Ureter (tissue), 1 donor: ENCODE measurements at regions not wholly inside any gene's neighbourhood (a gene's known extent, or its start where the extent isn't known, plus 50 kb on each side); places are given as distances from the start of the nearest gene placed in this dataset.

ENCODE experiments used
- DNase-seq: peaks from one replicate; pipeline ENCODE4 v3.0.0-alpha.2; 2020; ENCODE audit warnings: low spot score
- donor health status: DM: yes; HTN: yes; CAD: no.

DNA sequence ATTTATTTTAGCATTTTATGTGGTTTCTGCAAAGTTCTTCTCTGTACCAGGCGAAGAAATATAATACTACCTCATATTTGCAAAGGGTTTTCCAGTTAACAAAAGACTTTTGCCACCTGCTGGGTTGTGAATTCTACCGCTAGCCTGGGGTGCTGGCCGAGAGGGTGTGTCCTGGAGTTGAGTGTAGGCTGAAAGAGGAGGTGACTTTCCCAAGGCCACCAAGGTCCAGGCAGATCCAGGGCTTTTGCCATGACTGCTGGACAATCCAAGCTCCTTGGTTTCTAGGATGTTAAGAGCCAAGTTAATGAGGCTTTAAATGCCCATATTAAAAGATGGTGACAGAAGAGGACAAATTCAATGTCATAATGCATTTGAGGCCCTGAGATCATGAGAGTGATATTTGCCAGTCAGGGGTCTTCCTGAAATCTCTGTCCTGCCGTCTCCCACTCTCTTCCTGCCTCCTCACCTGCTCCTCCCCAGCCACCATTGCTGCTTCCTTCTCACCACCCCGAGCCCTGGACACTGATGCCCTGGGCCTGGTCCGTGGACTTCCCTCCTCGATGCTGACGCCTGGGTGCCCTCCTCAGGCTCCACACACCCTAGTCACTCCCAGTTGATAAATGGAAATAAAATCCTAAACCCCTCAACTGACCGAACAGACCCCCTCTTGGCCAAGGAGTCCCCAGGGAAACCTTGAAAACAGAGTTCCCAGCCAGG lies 825.6 kb downstream of the TBC1D22A start:
- no peak for DNase-seq

DNA sequence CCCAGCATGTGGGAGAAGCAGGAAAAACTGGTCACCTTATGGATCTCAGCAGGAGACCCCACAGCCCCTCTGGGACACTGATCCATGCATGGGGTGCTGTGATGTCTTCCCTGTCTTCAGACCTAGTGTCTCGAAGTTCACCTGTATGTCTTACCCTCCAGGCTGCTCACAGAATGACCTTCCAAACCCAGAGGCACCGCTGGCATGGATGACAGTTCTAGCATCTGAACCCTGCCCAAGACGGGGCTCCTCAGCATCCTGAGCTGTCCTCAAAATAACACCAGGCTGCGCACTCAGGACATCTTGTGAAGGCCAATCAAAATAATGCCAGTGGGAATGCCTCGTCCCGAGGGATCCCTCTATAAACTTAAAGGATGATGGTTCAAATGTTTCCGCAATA lies 824.9 kb downstream of the TBC1D22A start:
- no peak for DNase-seq

DNA sequence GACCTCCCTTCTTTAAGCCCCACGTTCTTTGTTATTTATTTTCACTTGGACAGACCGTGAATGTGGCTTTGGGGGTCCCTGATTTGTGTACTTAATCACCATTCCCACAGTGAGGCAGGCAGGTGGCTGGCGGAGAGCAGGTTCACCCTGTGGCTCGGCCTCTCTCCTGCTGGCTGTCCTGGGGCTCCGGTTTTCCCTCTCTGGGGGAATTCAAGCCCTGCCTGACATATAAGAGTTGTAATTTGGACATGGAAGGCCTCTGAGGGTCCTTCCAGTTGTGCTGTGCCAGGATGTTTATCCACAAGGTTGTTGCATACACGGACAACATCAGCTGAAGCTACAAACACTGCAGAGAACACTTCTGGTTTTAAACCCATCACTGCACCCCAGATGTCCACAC lies 824.5 kb downstream of the TBC1D22A start:
- DNase-seq = no peak

DNA sequence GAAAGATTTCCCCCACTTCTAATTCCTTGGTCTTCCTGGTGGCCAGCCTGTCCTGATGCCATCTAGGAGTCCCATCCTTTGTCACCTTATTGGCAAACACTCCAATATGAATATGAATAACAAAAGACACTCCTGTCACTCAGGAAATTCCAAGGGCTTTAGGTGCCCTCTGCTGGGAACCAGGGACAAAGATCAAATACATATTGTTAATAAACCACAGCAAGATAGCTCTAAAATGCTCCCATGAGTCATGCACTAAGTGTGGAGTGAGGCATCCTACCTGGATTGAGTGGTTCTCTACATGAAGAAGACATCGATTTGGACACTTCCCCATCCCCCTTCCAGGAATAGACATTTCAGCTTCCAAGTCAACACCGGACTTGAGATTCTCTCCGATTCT lies 823.6 kb downstream of the TBC1D22A start:
- no peak for DNase-seq

DNA sequence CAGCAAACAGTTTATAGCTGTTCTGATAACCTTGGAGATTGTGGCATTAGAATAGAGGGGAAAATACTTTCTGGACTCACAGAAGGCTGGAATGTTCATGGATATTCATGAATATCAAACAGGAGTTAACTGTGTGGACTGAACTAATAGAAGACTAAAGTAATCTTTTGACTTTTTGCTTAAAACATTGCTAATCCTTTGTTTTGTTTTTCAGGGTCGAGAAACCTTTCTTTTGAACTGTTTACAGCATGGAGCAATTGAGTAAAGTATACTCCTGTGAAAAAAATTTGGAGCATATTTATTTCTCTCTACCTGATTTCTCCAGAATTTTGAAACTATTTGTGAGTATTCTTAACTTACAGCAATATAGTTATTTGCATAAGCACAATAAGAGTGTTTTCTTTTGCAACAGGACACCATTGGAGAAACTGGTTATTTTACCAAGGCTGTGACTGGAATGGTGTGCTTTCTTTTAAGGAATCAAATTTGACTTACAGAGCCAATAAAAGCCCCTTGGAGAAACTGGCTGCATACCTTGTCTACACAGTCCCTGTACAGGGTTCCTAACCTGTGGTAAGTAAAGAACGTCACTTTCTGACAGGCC lies 821.6 kb downstream of the TBC1D22A start:
- DNase-seq = no peak

DNA sequence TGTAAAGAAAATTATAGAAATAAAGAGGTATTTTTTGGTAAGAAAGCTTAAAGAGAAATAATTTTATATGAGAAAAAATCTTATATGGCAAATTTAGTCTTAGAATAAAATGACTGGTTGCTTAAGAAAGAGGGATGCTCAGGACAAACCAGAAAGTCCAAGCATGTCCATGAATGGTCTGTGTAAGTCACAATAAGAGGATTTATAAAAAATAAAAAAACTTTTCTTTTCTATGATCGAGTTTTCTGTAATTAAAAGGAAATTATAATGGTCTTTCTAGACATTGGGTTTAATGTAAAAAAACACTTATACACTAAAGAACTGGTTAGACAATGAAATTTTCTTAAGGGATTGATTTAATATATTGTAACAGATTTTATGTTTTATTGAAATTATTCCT lies 819.6 kb downstream of the TBC1D22A start:
- no peak for DNase-seq

DNA sequence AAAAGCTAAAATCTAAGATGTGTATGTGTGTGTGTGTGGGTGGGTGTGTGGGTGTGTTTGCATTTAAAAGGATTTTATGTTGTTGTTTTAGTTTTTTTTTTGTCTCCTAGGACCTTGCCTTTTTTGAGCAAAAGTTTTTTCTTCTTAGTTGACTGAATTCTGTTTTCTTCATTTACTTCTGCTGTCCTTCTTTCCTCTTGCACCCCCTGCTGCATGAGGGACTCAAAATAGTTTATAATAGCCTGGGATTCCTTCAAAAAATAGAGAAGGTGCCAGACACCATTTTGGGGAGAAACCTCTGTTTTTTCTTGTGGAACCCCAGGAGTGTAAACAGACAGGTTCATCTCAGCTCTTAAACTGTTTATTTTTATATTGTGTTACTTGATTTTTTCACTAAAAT lies 817.7 kb downstream of the TBC1D22A start:
- no peak for DNase-seq

DNA sequence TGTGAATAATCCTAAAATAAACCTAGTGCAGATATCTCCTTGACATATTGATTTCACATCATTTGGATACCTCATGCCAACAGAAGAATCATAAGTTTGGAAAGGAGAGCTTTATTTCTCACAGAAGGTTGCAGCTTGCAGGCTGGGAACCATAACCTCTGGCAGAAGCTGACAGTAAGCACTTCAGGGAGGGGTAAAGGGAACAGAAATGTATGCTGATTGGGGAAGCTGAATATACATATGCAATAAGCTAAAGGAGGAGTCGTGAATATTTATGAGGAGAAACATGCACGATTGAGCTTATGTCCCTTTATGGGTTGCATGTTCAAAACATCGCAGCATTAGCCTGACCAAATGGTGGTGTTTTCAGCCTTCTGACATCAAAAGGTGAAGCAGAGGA lies 814.5 kb downstream of the TBC1D22A start:
- DNase-seq = no peak

DNA sequence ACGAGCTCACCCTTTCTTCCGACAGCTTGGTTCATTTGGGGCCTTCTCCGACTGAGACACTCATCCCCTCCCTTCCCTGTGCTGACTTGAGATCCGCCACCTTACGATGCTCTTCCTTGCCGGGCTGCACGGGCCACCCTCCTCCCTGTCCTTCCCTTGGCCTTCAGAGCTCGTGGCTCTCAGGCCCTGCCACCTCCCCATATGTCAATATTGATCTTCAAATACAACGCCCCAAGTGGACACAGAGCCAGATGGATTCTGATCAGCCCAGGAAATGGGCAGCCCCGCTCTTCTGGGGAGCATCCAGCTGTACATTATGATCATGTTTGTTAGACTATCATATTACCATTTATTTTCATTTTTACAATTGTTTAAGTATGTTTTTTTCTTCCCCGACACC lies 812.8 kb downstream of the TBC1D22A start:
- DNase-seq = no peak

DNA sequence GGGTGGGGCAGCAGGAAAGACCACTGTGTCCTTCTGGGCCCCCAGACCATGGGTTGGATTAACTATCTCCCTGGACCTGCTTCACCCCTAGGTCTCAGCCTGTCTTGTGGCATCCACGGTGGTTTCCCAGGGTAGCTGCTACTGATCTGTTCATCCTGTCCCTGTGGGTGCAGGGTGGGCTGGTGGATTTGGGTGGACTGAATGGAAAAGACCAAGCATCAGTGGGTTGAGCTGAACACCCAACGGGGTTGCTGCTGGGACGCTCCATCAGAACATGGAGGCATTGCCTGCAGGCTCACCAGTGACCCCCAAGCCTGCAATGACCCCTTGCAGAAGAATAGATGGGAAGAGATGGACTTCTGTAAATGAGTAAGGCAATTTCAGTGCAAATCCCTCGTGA lies 812.1 kb downstream of the TBC1D22A start:
- no peak for DNase-seq

DNA sequence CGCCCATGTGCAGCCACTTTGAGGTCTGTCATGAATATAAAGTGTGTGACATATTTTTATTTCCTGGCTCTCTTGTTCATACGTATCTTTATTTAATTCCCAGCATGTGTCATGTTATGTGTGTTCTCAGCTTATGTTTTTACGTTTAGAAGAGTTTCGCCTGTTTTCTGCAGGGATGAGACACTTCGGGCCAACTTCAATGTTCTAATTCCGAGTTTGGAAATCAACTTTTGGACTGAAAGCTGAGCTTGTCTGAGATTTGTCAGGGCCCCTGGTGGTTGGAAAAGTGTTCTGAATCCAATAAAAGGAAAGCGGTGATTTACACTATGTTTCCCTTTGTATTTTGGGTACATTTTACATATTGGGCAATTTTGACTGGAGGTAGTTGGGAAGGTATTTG lies 810.7 kb downstream of the TBC1D22A start:
- no peak for DNase-seq

DNA sequence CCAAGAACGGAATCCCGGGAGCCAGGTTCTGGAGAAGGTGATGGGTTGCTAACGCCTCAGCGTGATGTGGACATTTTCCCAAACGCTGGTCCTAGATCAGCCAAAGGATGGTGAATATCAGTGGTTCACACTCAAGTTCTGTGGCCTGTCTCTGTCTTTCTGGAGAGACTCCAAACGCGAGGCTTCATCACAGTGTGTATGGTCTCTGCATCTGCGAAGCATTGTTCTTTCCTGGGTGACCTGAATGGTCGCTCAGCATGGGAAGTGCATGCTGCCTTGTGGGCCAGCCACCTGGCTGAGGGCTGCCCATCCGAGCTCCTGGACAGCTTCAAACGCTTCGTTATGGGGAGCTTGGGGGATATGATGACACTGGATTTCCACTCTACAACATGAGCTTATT lies 810.0 kb downstream of the TBC1D22A start:
- no peak for DNase-seq

DNA sequence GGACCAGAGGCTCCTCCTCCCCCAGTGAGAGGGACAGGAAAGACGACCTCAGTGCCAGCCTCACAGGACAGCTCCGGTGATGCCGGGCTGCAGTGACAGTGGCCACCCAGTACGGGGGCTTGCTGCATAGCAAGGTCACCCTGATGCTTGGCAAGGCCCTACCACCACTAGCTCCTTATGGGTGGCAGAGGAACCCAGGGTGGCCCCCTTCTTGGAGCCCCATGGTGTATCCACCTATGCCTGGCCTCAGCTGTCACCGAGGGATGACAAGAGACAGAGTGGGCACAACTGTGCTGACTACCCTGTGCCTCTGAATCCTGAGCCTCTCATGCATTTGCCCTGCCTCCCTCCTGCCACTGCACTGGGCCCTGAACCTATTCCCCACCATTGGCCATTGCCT lies 809.2 kb downstream of the TBC1D22A start:
- DNase-seq = no peak

DNA sequence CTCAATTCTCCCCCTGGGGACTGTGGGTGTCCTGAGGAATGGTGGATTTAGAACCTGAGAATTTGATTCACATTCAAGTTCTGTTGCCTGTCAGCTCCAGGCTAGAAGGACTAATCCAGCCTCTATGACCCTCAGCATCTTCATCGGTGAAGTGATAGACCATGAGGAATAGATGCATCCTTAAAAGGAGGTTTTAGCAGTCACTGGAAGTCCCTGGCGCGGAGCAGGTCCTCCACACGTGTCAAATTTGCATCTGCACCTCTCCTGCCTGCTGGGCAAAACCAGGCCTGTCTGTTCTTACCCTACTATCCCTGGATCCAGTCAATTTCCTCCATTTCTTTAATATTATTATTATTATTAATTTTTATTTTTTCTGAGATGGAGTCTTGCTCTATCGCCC lies 808.4 kb downstream of the TBC1D22A start:
- no peak for DNase-seq

DNA sequence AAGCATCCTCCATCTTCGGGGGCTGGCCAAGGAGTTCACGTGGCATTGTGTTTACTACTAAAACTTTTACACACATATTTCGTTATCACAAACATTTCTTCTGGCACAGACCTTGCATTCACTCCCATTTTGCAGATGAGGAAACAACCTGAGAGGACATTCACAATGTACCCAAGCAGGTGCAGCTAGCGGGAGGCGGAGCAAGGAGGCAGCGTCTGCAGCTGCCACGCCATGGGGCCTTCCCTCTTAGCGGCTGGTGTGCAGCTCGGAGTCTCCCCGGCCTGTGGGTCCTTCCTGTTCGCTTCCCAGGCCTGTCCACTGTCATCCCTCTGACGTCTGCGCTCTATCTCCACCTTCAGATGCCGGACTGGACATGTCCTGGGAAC lies 807.8 kb downstream of the TBC1D22A start:
- no peak for DNase-seq

DNA sequence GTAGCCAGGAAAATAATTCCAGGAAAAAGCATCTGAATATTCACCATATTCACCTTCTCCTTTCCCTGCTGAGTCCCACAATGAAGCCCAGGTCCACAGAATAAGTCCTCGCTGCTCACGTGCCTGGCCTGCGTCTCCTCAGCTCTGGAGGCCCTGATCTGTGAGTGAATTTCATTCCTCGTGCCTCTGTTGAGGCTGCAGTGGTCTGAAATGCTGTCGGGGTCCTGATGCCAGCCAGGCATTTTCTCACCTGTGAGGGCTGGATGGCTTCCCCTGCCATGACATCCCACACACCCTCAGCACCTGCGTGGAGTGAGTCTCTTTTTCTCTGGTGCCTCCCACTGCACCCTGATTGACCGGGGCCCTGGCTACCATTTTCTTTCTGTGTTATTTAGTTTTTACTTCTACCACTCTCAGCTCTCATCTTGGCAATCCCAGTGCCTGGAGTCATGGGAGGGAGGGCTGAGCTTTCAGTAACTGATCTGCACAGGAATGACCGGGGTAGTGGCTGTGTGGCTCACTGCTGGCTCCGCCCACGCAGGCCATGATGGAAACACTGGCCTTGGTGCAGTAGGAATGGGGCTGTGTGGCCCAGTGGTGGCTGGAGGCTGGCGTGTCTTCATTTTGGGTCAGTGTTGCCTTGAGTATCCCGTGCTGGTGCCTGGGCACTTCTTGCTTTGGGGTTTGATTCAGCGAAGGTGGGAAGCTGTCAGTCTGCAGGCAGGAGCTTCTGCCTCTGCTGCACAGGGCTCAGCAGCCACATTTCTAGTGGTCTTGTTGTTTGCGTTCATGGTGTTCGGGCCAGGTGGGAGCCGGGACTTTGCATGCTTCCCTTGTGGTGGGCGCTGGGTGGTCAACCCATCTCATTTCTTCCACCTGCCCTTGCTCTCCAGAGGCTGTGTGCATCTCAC lies 807.2 kb downstream of the TBC1D22A start:
- DNase-seq = no peak

DNA sequence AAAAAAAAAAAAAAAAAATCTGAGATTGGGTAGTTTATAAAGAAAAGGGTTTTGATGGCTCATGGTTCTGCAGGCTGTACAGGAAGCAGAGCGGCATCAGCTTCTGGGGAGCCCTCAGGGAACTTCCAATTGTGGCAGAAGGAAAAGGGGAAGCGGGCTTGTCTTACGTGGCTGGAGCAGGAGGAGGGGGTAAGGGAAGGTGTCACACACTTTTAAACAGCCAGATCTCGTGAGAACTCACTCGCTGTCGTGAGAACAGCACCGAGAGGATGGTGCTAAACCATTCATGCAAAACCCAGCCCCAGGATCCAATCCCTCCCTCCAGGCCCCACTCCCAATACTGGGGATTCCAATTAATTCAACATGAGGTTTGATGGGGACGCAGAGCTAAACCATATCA lies 806.2 kb downstream of the TBC1D22A start:
- no peak for DNase-seq

DNA sequence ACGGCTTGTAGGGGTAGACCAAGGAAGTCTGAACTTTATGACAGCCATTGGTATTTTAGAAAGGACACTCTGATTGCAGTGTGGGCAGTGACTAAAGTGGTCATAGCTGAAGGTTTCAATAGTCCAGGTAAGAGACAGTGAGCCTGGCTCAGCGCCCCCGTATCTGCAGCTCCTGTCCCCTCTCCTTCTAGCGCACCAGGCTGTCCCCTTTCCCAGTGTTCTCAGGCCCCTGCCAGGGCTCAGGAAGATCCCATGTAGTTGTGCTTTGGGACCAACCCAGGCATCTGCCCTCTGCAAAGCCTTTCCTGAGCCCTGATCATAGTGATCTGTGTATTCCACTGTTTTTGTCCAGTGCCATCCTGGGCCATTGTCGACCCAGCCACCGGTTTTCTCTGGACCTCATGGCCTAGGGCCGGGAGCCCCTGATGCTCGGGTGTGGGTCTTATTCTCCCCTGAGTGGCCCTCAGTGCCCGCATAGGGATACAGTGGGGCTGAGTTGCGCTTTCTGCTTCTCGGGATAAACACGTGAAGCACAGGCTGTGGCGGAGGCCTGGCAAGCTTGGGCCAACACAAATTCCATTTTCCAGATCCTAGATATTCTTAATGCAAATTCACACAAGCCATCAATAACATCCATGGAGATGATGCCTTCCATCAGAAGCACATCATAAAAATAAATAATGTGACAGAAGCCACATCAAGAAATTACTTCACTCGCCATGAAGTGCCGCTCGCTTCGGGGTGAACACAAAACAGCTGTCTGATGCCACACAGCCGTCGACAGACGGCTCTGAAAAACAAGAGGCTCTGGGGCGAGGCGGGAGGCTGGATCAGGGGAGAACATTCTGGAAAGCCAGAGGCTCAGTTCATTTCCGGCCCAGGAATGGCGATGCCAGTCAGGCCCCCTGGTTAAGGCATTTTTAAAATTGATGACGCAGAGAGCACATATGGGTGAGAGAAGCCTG lies 805.0 kb downstream of the TBC1D22A start:
- DNase-seq = no peak

DNA sequence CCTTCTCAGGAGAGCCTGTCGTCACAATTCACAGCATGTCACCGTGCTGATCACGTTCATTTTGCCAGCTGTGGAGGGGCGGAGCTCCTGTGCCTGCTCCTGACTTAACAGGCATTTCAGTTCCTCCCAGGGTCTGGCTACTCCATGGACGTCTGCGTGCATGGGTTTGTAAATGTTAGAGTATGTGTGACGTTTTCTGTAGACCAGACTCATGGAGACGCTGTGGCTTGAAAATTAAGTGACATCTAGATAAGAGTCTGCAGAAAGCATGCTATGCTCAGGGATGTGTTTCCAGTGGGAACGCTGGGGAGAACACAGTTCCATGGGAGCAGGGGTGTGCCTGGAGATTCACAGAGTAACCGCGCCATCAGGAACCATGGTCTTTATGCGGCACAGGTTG lies 804.0 kb downstream of the TBC1D22A start:
- DNase-seq = no peak

DNA sequence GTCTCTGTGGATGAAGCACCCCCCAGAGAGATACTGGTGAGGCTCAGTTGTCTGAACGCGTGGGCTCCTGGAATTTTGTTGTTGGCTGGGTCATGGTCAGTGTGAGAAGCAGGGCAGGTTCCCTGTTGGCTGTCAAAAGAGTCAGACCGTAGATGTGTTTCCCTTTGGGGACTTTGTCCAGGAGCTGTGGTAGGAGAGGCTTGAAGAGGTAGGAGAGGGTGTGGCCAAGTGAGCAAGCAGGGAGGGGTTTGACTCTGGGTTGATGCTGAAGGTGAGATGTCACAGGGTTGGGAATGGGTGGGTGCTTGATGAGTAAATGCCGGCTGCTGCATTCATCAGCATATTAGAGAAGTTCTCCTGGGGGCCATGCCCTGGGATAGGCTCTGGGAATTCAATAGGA lies 803.2 kb downstream of the TBC1D22A start:
- DNase-seq = no peak

DNA sequence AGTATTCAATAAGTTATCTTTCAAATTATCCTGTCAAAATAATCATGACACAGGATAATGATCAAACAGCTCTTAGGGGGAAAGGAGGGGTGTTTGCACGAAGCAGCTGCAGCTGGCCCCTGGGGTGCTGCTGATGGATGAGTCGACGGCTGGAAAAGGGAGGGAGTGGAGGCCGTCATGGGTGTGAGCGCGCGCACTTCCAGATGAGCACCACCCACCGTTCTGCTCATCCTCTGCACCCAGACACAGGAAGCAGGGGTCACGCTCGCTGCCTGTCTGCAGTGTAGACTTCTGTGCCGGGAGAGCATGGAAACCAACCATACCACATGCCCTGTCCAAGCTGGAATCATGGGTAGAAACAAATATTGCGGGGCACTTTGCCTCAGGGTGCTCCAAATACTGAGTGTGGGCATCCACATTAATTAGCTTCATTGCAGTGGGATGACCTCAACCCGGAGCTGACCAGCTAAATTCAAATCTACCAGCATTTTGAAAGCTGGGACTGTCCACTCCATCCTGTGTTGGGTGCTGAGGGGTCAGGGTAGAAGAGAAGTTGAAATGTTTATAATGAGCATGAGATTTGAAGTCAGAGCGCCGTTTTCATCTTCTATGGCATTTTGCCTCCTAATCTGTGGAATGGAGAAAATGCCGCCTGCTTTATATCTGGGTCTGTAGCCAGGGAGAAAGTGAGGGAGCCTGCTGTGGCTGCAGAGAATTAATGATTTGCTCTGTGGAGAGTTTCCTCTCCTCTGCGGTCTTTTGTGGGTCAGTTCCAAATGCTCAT lies 802.4 kb downstream of the TBC1D22A start:
- DNase-seq = no peak
